Body of pancreas (tissue), 4 donors: ENCODE measurements at regions not wholly inside any gene's neighbourhood (a gene's known extent, or its start where the extent isn't known, plus 50 kb on each side); places are given as distances from the start of the nearest gene placed in this dataset.

Experiments used
- CTCF ChIP-seq, 7 experiments: fragments of 450-650 bp in 4 of 7; fragments of 200-600 bp in 3 of 7; sonication (generic) in 3 of 7; IDR thresholded peaks; one replicate each; pipeline ENCODE4 v1.5.1; 2016 to 2019; ENCODE audit warnings: antibody characterized with exemption in 7 of 7
- POLR2A ChIP-seq, 3 donors: fragments of 450-650 bp; IDR thresholded peaks; one replicate each; pipeline ENCODE4 v1.6.1; 2016; ENCODE audit warnings: antibody characterized with exemption in 3 of 3, mild to moderate bottlenecking in 2 of 3

GRCh38 chr4:64518600-64518999, 109.3 kb upstream of the TECRL start:
- TF ChIP-seq POLR2A (IDR thresholded peaks at IDR 0.05) (no peak), CTCF (IDR thresholded peaks at IDR 0.05) (no peak)
